Upper lobe of left lung (tissue), 6 donors: ENCODE measurements at regions not wholly inside any gene's neighbourhood (a gene's known extent, or its start where the extent isn't known, plus 50 kb on each side); places are given as distances from the start of the nearest gene placed in this dataset.

Source experiments
- ATAC-seq, 2 donors: fragments of 200-7000 bp; cut with Tn5 transposase; one replicate each; pipeline ENCODE4 v1.9.1; 2022; ENCODE audit warnings: mild to moderate bottlenecking in 2 of 2, moderate library complexity in 2 of 2; ENCODE audit not compliant: low FRiP score in 2 of 2
- DNase-seq, 2 donors: peaks; one replicate each; pipeline ENCODE4 v3.0.0-alpha.2; 2019 to 2020
- H3K27ac ChIP-seq, 4 donors: fragments of 200-600 bp; sonication (generic); one replicate each; pipeline ENCODE4 v1.5.1; 2016 to 2019
- H3K27me3 ChIP-seq, 4 donors: fragments of 200-600 bp; sonication (generic); one replicate each; pipeline ENCODE4 v1.5.1; 2017 to 2019
- H3K36me3 ChIP-seq, 4 donors: fragments of 200-600 bp; sonication (generic); one replicate each; pipeline ENCODE4 v1.5.1; 2016 to 2019
- H3K4me1 ChIP-seq, 4 donors: fragments of 200-600 bp; sonication (generic); one replicate each; pipeline ENCODE4 v1.5.1; 2018 to 2019
- H3K4me3 ChIP-seq, 4 donors: fragments of 200-600 bp; sonication (generic); one replicate each; pipeline ENCODE4 v1.5.1; 2017 to 2019; ENCODE audit warnings: mild to moderate bottlenecking in 2 of 4, moderate library complexity in 1 of 4
- H3K9me3 ChIP-seq, 4 donors: fragments of 200-600 bp; sonication (generic); one replicate each; pipeline ENCODE4 v1.5.1; 2018 to 2019
- EP300 ChIP-seq, 4 donors: sonication (generic); formaldehyde crosslinking; IDR thresholded peaks; one replicate each; pipeline ENCODE4 v1.5.1; 2017; ENCODE audit warnings: antibody characterized with exemption in 4 of 4, control low read depth in 2 of 4
- POLR2A ChIP-seq, 4 donors: fragments of 450-650 bp; IDR thresholded peaks; one replicate each; pipeline ENCODE4 v1.5.1; 2016 to 2017; ENCODE audit warnings: antibody characterized with exemption in 4 of 4, mild to moderate bottlenecking in 2 of 4
- POLR2AphosphoS5 ChIP-seq, 2 donors: sonication (generic); formaldehyde crosslinking; IDR thresholded peaks; one replicate each; pipeline ENCODE4 v1.5.1; 2017; ENCODE audit warnings: antibody characterized with exemption in 2 of 2
- WGBS, 2 donors: methylation state at CpG; one replicate each; pipeline ENCODE4 v1.1.5; 2017 to 2018; 5-methylcytosine and 5-hydroxymethylcytosine counted together
- TF ChIP-seq, protein P1 (sequence below), 6 experiments: fragments of 450-650 bp in 4 of 6; fragments of 200-600 bp in 2 of 6; sonication (generic) in 2 of 6; IDR thresholded peaks; one replicate each; pipeline ENCODE4 v1.5.1; 2016 to 2019; ENCODE audit warnings: antibody characterized with exemption in 6 of 6
- donor health status: DM: no; HTN: no; CAD: no; lungs with moderate emphysema.
- donor health status: DM: no; HTN: yes; CAD: no; lungs with severe emphysema.

DNA sequence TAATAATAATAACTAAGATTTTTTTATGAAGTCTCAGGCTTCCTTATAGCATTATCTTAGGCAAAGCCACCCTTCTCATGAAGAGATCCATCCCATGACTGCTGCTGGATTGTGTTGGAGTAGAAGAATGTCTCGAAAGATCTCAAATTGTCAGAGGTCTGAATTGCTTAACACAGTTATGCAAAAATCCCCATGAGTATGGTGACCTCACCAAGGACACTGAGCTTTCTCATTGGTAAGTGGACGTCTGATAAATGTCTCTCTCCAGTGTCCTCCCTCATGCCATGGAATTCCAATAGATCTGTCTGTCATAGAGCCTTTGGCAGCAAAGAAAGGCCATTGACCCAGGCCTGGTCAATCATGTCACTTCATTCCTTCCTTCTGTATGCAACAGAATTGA is 264.5 kb downstream of the CDH11 start:
- ATAC-seq = no peak
- TF ChIP-seq POLR2A (IDR thresholded peaks at IDR 0.05) (no peak), EP300 (IDR thresholded peaks at IDR 0.05) (no peak), POLR2AphosphoS5 (IDR thresholded peaks at IDR 0.05) (no peak)
- TF ChIP-seq, protein P1, sequence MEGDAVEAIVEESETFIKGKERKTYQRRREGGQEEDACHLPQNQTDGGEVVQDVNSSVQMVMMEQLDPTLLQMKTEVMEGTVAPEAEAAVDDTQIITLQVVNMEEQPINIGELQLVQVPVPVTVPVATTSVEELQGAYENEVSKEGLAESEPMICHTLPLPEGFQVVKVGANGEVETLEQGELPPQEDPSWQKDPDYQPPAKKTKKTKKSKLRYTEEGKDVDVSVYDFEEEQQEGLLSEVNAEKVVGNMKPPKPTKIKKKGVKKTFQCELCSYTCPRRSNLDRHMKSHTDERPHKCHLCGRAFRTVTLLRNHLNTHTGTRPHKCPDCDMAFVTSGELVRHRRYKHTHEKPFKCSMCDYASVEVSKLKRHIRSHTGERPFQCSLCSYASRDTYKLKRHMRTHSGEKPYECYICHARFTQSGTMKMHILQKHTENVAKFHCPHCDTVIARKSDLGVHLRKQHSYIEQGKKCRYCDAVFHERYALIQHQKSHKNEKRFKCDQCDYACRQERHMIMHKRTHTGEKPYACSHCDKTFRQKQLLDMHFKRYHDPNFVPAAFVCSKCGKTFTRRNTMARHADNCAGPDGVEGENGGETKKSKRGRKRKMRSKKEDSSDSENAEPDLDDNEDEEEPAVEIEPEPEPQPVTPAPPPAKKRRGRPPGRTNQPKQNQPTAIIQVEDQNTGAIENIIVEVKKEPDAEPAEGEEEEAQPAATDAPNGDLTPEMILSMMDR (IDR thresholded peaks at IDR 0.05) = no peak
- 77 to 81% methylated on average over 2 of the region's 2 CpGs for WGBS, 2 donors

DNA sequence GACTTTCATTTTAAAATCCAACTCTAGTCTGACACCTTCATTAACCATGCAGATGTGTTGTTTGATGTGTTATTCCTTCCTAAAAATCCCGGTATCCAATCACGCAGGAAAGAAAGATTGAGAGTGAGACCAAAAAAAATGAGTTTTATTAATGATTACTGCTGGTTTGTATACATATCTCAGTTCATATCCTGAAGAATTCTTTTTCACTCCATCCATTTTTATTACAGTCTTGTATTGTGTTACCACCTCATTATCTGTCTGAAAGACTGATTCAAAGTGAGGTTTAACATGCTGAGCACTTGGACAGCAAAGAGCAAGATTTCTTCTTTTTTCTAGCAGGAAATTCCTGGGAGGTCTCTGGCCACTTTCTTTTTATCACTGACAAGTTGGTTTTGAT is 268.3 kb downstream of the CDH11 start:
- WGBS, 2 donors = 68 to 77% methylated on average over 2 of the region's 2 CpGs
- Histone ChIP-seq H3K27ac (no peak overlapping the region), H3K9me3 (no peaks in the 10 kb centered on the region), H3K36me3 (no peaks in the 10 kb centered on the region), H3K27me3 (no peaks in the 10 kb centered on the region), H3K4me1 (no peaks in the 10 kb centered on the region), H3K4me3 (no peak overlapping the region)
- DNase-seq = no peak
- ATAC-seq = no peak
- TF ChIP-seq POLR2A (IDR thresholded peaks at IDR 0.05) (no peak), POLR2AphosphoS5 (IDR thresholded peaks at IDR 0.05) (no peak), EP300 (IDR thresholded peaks at IDR 0.05) (no peak)
- TF ChIP-seq, protein P1 (IDR thresholded peaks at IDR 0.05) = no peak

More for the DNA sequence above, 264.5 kb downstream of the CDH11 start:
- no peak for DNase-seq
- Histone ChIP-seq H3K27ac (no peak overlapping the region), H3K27me3 (no peaks in the 10 kb centered on the region), H3K36me3 (no peaks in the 10 kb centered on the region), H3K9me3 (no peaks in the 10 kb centered on the region), H3K4me1 (no peaks in the 10 kb centered on the region), H3K4me3 (no peak overlapping the region)

DNA sequence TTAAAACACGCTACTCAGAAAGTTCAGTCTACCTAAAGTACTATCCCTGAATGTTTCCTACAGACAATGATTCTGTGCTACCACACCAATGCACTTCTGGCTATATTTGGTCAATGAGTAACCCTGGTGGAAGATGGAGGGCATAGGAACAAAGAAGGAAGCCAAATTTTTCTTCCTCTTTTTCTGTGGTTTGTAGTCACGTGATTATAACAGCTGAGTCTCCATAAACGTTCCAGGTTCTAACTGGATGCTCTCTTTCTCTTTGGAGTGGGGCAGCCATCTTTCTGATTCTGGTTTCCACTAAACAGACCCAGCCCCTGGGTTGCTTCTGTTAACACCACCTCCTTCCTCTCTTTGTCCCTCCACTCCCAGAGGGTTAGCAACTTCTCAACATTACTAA is 274.9 kb downstream of the CDH11 start:
- no peaks in the 10 kb centered on the region for H3K4me1 ChIP-seq
- ATAC-seq (no peak), DNase-seq (no peak)
- H3K9me3 ChIP-seq = no peaks in the 10 kb centered on the region
- H3K27ac ChIP-seq = no peak overlapping the region
- 69 to 73% methylated on average over 3 of the region's 3 CpGs for WGBS, 2 donors
- H3K4me3 ChIP-seq = no peak overlapping the region
- no peak for TF ChIP-seq POLR2AphosphoS5 (IDR thresholded peaks at IDR 0.05)
- no peak for TF ChIP-seq POLR2A (IDR thresholded peaks at IDR 0.05)
- TF ChIP-seq, protein P1 (IDR thresholded peaks at IDR 0.05) = no peak
- no peak for TF ChIP-seq EP300 (IDR thresholded peaks at IDR 0.05)
- no peaks in the 10 kb centered on the region for H3K36me3 ChIP-seq
- no peaks in the 10 kb centered on the region for H3K27me3 ChIP-seq

DNA sequence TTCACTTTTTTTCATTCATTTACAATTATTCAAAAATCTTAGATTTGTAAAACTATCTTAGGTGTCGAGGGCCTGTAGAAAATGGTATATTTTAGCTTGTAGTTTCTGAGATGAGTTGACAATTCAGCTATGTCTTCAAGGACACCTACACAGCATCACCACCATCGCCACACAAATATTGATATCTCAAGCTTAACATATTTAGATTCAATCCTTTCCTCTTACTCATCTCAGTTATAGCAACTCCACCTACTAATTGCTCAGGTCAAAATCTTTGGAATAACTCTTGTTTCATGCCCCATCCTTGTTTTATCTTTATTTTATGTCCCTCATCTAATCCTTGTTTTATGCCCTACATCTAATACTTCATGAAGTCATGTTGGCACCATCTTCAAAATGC is 276.8 kb downstream of the CDH11 start:
- 82 to 91% methylated on average over 2 of the region's 2 CpGs for WGBS, 2 donors
- Histone ChIP-seq H3K4me1 (no peaks in the 10 kb centered on the region), H3K4me3 (no peak overlapping the region), H3K27ac (no peak overlapping the region), H3K9me3 (no peaks in the 10 kb centered on the region), H3K36me3 (no peaks in the 10 kb centered on the region), H3K27me3 (no peaks in the 10 kb centered on the region)
- no peak for DNase-seq
- TF ChIP-seq POLR2A (IDR thresholded peaks at IDR 0.05) (no peak), EP300 (IDR thresholded peaks at IDR 0.05) (no peak), POLR2AphosphoS5 (IDR thresholded peaks at IDR 0.05) (no peak)
- TF ChIP-seq, protein P1 (IDR thresholded peaks at IDR 0.05) = no peak
- no peak for ATAC-seq

DNA sequence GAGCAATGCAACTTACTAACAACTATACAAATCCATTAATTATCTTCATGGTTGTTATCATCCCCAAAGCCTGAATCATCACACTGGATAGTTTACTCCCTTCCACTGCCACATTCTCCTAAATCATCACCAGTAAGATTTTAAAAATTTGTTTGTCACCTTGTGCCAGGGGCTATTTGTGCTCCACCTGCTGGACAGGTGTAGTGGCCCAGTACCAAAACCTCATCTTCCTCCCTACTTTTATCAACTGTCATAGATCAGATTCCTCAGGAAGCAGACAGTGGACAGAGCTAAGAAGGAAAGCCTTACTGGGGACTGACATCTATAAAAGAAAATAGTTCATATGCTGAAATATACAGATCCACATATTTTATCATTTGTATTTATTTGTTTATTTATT is 280.4 kb downstream of the CDH11 start:
- no peak for DNase-seq
- TF ChIP-seq POLR2AphosphoS5 (IDR thresholded peaks at IDR 0.05) = no peak
- no peak for TF ChIP-seq POLR2A (IDR thresholded peaks at IDR 0.05)
- TF ChIP-seq EP300 (IDR thresholded peaks at IDR 0.05) = no peak
- TF ChIP-seq, protein P1 (IDR thresholded peaks at IDR 0.05) = no peak
- Histone ChIP-seq H3K4me3 (no peak overlapping the region), H3K27ac (no peak overlapping the region), H3K27me3 (no peaks in the 10 kb centered on the region), H3K9me3 (no peaks in the 10 kb centered on the region), H3K36me3 (no peaks in the 10 kb centered on the region), H3K4me1 (no peaks in the 10 kb centered on the region)
- no peak for ATAC-seq
